ENCODE measurements at regions not wholly inside any gene's neighbourhood (a gene's known extent, or its start where the extent isn't known, plus 50 kb on each side); places are given as distances from the start of the nearest gene placed in this dataset.

GRCh38 chr7:124192885-124193284 is 160.0 kb upstream of the TMEM229A start:
- no peak overlapping the region for H3K4me2 ChIP-seq (ENCODE audit: low read depth, low read length)
- H3K27ac ChIP-seq (ENCODE audit: low read length), result no peak overlapping the region
- no peaks in the 10 kb centered on the region for H3F3A ChIP-seq (ENCODE audit: insufficient read depth, low read length)
- H3K36me3 ChIP-seq (replicated peaks; ENCODE audit: insufficient read depth, low read length), result no peaks in the 10 kb centered on the region
- no peaks in the 10 kb centered on the region for H4K20me1 ChIP-seq (ENCODE audit: insufficient read depth, low read length)
- no peaks in the 10 kb centered on the region for H3K79me2 ChIP-seq (ENCODE audit: low read length)
- no peak overlapping the region for H3K9ac ChIP-seq (ENCODE audit: low read length)
- H3K27me3 ChIP-seq (replicated peaks; ENCODE audit: insufficient read depth, low read length), result no peaks in the 10 kb centered on the region
- no peak for DNase-seq
- H3K9me2 ChIP-seq (replicated peaks; ENCODE audit: insufficient read depth, low read length), result no peaks in the 10 kb centered on the region
- TF ChIP-seq CTCF (IDR thresholded peaks at IDR 0.05; ENCODE audit: low read length), result no peak
- no peak for TF ChIP-seq EZH2 (optimal IDR thresholded peaks at IDR 0.05; ENCODE audit: low read depth, low read length)
- TF ChIP-seq EZH2phosphoT487 (IDR thresholded peaks at IDR 0.05; ENCODE audit: low read length), result no peak
- H2AFZ ChIP-seq (ENCODE audit: low read length), result no peak overlapping the region
- no peaks in the 10 kb centered on the region for H3K4me1 ChIP-seq (ENCODE audit: low read length)
- H3K4me3 ChIP-seq (ENCODE audit: low read length), result no peak overlapping the region
- no peaks in the 10 kb centered on the region for H3K9me3 ChIP-seq (replicated peaks; ENCODE audit: insufficient read depth, low read length)

GRCh38 chr7:124191713-124192112 is 158.8 kb upstream of the TMEM229A start:
- Histone ChIP-seq H3F3A (ENCODE audit: insufficient read depth, low read length) (no peaks in the 10 kb centered on the region), H3K9me3 (replicated peaks; ENCODE audit: insufficient read depth, low read length) (no peaks in the 10 kb centered on the region), H3K4me3 (ENCODE audit: low read length) (no peak overlapping the region), H4K20me1 (ENCODE audit: insufficient read depth, low read length) (no peaks in the 10 kb centered on the region), H2AFZ (ENCODE audit: low read length) (no peak overlapping the region), H3K79me2 (ENCODE audit: low read length) (no peaks in the 10 kb centered on the region), H3K4me2 (ENCODE audit: low read depth, low read length) (no peak overlapping the region), H3K27ac (ENCODE audit: low read length) (no peak overlapping the region), H3K4me1 (ENCODE audit: low read length) (no peaks in the 10 kb centered on the region), H3K27me3 (replicated peaks; ENCODE audit: insufficient read depth, low read length) (no peaks in the 10 kb centered on the region), H3K9me2 (replicated peaks; ENCODE audit: insufficient read depth, low read length) (no peaks in the 10 kb centered on the region), H3K36me3 (replicated peaks; ENCODE audit: insufficient read depth, low read length) (no peaks in the 10 kb centered on the region), H3K9ac (ENCODE audit: low read length) (no peak overlapping the region)
- DNase-seq, result no peak
- no peak for TF ChIP-seq EZH2phosphoT487 (IDR thresholded peaks at IDR 0.05; ENCODE audit: low read length)
- no peak for TF ChIP-seq CTCF (IDR thresholded peaks at IDR 0.05; ENCODE audit: low read length)
- TF ChIP-seq EZH2 (optimal IDR thresholded peaks at IDR 0.05; ENCODE audit: low read depth, low read length), result no peak

- Histone ChIP-seq H3K9ac (ENCODE audit: low read length) (no peak overlapping the region), H3K4me2 (ENCODE audit: low read depth, low read length) (no peak overlapping the region), H3F3A (ENCODE audit: insufficient read depth, low read length) (no peaks in the 10 kb centered on the region), H3K79me2 (ENCODE audit: low read length) (no peaks in the 10 kb centered on the region), H3K9me3 (replicated peaks; ENCODE audit: insufficient read depth, low read length) (no peaks in the 10 kb centered on the region), H3K9me2 (replicated peaks; ENCODE audit: insufficient read depth, low read length) (no peaks in the 10 kb centered on the region), H3K27me3 (replicated peaks; ENCODE audit: insufficient read depth, low read length) (no peaks in the 10 kb centered on the region), H4K20me1 (ENCODE audit: insufficient read depth, low read length) (no peaks in the 10 kb centered on the region), H3K4me1 (ENCODE audit: low read length) (no peaks in the 10 kb centered on the region), H2AFZ (ENCODE audit: low read length) (no peak overlapping the region), H3K4me3 (ENCODE audit: low read length) (no peak overlapping the region), H3K27ac (ENCODE audit: low read length) (no peak overlapping the region), H3K36me3 (replicated peaks; ENCODE audit: insufficient read depth, low read length) (no peaks in the 10 kb centered on the region)
- TF ChIP-seq EZH2phosphoT487 (IDR thresholded peaks at IDR 0.05; ENCODE audit: low read length), result no peak
- TF ChIP-seq EZH2 (optimal IDR thresholded peaks at IDR 0.05; ENCODE audit: low read depth, low read length), result no peak
- TF ChIP-seq CTCF (IDR thresholded peaks at IDR 0.05; ENCODE audit: low read length), result no peak
- DNase-seq, result no peak
These were observed 158.2 kb upstream of the TMEM229A start for GRCh38 chr7:124191030-124191429.

Data from MM.1S (cell line).